ENCODE measurements at regions not wholly inside any gene's neighbourhood (a gene's known extent, or its start where the extent isn't known, plus 50 kb on each side); places are given as distances from the start of the nearest gene placed in this dataset.

- TF ChIP-seq ETV6 (conservative IDR thresholded peaks at IDR 0.05 in 1 of 2, IDR thresholded peaks at IDR 0.05 in 1 of 2; ENCODE audit: borderline replicate concordance in 1 of 2, low read depth in 1 of 2): no peak
- TF ChIP-seq KLF5 (IDR thresholded peaks at IDR 0.05; ENCODE audit: partially characterized antibody): no peak
- TF ChIP-seq NFIC (IDR thresholded peaks at IDR 0.05; ENCODE audit: low read depth, low read length): peak; percentile 52; the same call in 1 of the 2 replicates
- TF ChIP-seq USF1 (IDR thresholded peaks at IDR 0.05; ENCODE audit: borderline replicate concordance, extremely low read length, insufficient read depth, low read depth, low read length): no peak
- TF ChIP-seq NR2C1 (IDR thresholded peaks at IDR 0.05): no peak
- TF ChIP-seq SIN3A (IDR thresholded peaks at IDR 0.05; ENCODE audit: low read depth, low read length): no peak
- peak; percentile 98 for TF ChIP-seq SPI1 (IDR thresholded peaks at IDR 0.05; ENCODE audit: borderline replicate concordance, insufficient read depth, low read depth, low read length)
- TF ChIP-seq MXI1 (IDR thresholded peaks at IDR 0.05; ENCODE audit: low read depth, low read length): peak; percentile 50; the same call in 1 of the 2 replicates
- no peak for TF ChIP-seq RELA (IDR thresholded peaks at IDR 0.05; ENCODE audit: borderline replicate concordance, partially characterized antibody)
- TF ChIP-seq RFX5 (IDR thresholded peaks at IDR 0.05; ENCODE audit: low read depth, low read length): no peak
- no peak for TF ChIP-seq NR2C2 (IDR thresholded peaks at IDR 0.05; ENCODE audit: borderline replicate concordance, control insufficient read depth, insufficient read length, low read depth)
- peak; percentile 49; the same call in 1 of the 2 replicates for TF ChIP-seq ZSCAN29 (IDR thresholded peaks at IDR 0.05)
- TF ChIP-seq CUX1 (IDR thresholded peaks at IDR 0.05; ENCODE audit: insufficient replicate concordance, low read depth, low read length): no peak
- TF ChIP-seq ASH2L (IDR thresholded peaks at IDR 0.05; ENCODE audit: borderline replicate concordance, low read depth): no peak
- TF ChIP-seq RAD51 (IDR thresholded peaks at IDR 0.05): no peak
- TF ChIP-seq BCL11A (IDR thresholded peaks at IDR 0.05; ENCODE audit: low read depth, low read length): peak; percentile 98
- TF ChIP-seq ZBTB4 (CRISPR knock-in tag; IDR thresholded peaks at IDR 0.05): no peak
- 0 out of 2 replicates have a peak, but pooled peaks have one; percentile 15 for TF ChIP-seq CREM (IDR thresholded peaks at IDR 0.05; ENCODE audit: low read depth)
- TF ChIP-seq TCF7 (IDR thresholded peaks at IDR 0.05; ENCODE audit: borderline replicate concordance): no peak
- no peak for TF ChIP-seq E2F4 (IDR thresholded peaks at IDR 0.05; ENCODE audit: low read depth, low read length)
Measured at GRCh38 chr1:217027403-217028080, 304.3 kb upstream of the ESRRG start (continued).

Data from GM12878 (cell line).